ENCODE measurements at regions not wholly inside any gene's neighbourhood (a gene's known extent, or its start where the extent isn't known, plus 50 kb on each side); places are given as distances from the start of the nearest gene placed in this dataset.

- TF ChIP-seq AR (CRISPR knock-in tag; IDR thresholded peaks at IDR 0.05) (no peak), SOX15 (CRISPR knock-in tag; IDR thresholded peaks at IDR 0.05) (no peak), MXD4 (CRISPR knock-in tag; IDR thresholded peaks at IDR 0.05; ENCODE audit: borderline replicate concordance) (no peak), ATF2 (CRISPR knock-in tag; IDR thresholded peaks at IDR 0.05; ENCODE audit: borderline replicate concordance, low read depth) (no peak), HMGA2 (CRISPR knock-in tag; IDR thresholded peaks at IDR 0.05) (no peak), HMGXB4 (CRISPR knock-in tag; IDR thresholded peaks at IDR 0.05) (no peak), ESRRA (CRISPR knock-in tag; IDR thresholded peaks at IDR 0.05; ENCODE audit: borderline replicate concordance) (no peak), ZNF396 (CRISPR knock-in tag; IDR thresholded peaks at IDR 0.05; ENCODE audit: borderline replicate concordance) (no peak), ZNF416 (CRISPR knock-in tag; IDR thresholded peaks at IDR 0.05) (no peak), TEAD4 (CRISPR knock-in tag; IDR thresholded peaks at IDR 0.05) (no peak)
Measured at GRCh38 chr17:70338946-70339354, 169.6 kb downstream of the KCNJ2 start (continued).

GRCh38 chr17:70343114-70343513 lies 173.8 kb downstream of the KCNJ2 start:
- DNase-seq (ENCODE audit: low spot score), result no peak
- Mint-ChIP-seq H3K27me3 (ENCODE audit: low read depth) (peaks cover 2% of the 10 kb centered on the region; the same call in 1 of the 2 replicates), H3K9me3 (no peaks in the 10 kb centered on the region), H3K4me1 (peaks cover 11% of the 10 kb centered on the region), H3K27ac (no peak overlapping the region), H3K36me3 (no peaks in the 10 kb centered on the region), H3K4me3 (no peak overlapping the region)
- CTCF ChIA-PET, result no interaction called here
- TF ChIP-seq NFE2L1 (CRISPR knock-in tag; IDR thresholded peaks at IDR 0.05) (no peak), ZNF671 (CRISPR knock-in tag; IDR thresholded peaks at IDR 0.05) (no peak), NR2C2 (CRISPR knock-in tag; IDR thresholded peaks at IDR 0.05) (no peak), CTCF (IDR thresholded peaks at IDR 0.05) (no peak), ELF4 (CRISPR knock-in tag; IDR thresholded peaks at IDR 0.05; ENCODE audit: low read depth) (no peak), ZNF232 (CRISPR knock-in tag; IDR thresholded peaks at IDR 0.05) (no peak), ATF2 (CRISPR knock-in tag; IDR thresholded peaks at IDR 0.05; ENCODE audit: borderline replicate concordance, low read depth) (no peak), ZBTB21 (CRISPR knock-in tag; IDR thresholded peaks at IDR 0.05; ENCODE audit: borderline replicate concordance) (no peak), OVOL2 (CRISPR knock-in tag; IDR thresholded peaks at IDR 0.05; ENCODE audit: borderline replicate concordance) (no peak), CREB1 (CRISPR knock-in tag; IDR thresholded peaks at IDR 0.05) (no peak), CREM (CRISPR knock-in tag; IDR thresholded peaks at IDR 0.05) (no peak), GTF2I (CRISPR knock-in tag; conservative IDR thresholded peaks at IDR 0.05) (no peak), ZNF425 (CRISPR knock-in tag; conservative IDR thresholded peaks at IDR 0.05) (no peak), GABPB1 (CRISPR knock-in tag; IDR thresholded peaks at IDR 0.05) (no peak)
- POLR2A ChIA-PET, result no interaction called here
- ATAC-seq, result no peak
